ENCODE measurements at regions not wholly inside any gene's neighbourhood (a gene's known extent, or its start where the extent isn't known, plus 50 kb on each side); places are given as distances from the start of the nearest gene placed in this dataset.

DNA sequence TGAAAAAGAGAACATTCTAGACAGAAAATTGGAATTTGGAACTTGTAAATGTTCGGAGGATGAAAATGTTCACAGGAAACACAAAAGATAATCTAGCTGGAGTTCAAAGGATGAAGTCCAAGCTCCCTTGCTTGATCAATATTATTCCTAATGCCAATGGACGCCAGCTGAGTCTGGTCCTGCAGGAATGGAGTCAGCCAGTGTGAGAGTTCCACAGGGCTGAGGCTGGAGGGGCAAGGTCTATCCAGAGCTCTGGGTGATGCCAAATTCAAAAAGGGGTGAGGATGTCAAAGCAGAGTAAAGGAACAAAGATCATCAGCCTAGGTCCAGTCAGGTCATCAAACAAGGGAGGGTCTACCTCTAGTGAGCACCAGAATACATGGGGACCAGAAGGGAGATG, 78.5 kb upstream of the CTNNA2 start:
- Histone ChIP-seq H3K9me3 (ENCODE audit: control insufficient read depth, insufficient read depth, low read length) (peaks cover 14% of the 10 kb centered on the region; the same call in 1 of the 2 replicates), H3K27me3 (ENCODE audit: control insufficient read depth, insufficient read depth, low read length) (no peaks in the 10 kb centered on the region), H3K27ac (ENCODE audit: low read depth, low read length) (no peak overlapping the region), H3K4me3 (ENCODE audit: low read depth, low read length) (no peak overlapping the region)
- ChIA-PET CTCF (no interaction called here), POLR2A (no interaction called here)
- TF ChIP-seq, protein P1, sequence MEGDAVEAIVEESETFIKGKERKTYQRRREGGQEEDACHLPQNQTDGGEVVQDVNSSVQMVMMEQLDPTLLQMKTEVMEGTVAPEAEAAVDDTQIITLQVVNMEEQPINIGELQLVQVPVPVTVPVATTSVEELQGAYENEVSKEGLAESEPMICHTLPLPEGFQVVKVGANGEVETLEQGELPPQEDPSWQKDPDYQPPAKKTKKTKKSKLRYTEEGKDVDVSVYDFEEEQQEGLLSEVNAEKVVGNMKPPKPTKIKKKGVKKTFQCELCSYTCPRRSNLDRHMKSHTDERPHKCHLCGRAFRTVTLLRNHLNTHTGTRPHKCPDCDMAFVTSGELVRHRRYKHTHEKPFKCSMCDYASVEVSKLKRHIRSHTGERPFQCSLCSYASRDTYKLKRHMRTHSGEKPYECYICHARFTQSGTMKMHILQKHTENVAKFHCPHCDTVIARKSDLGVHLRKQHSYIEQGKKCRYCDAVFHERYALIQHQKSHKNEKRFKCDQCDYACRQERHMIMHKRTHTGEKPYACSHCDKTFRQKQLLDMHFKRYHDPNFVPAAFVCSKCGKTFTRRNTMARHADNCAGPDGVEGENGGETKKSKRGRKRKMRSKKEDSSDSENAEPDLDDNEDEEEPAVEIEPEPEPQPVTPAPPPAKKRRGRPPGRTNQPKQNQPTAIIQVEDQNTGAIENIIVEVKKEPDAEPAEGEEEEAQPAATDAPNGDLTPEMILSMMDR (IDR thresholded peaks at IDR 0.05; ENCODE audit: low read depth, low read length), result no peak
- no peak for DNase-seq (ENCODE audit: low read depth, low spot score)

DNA sequence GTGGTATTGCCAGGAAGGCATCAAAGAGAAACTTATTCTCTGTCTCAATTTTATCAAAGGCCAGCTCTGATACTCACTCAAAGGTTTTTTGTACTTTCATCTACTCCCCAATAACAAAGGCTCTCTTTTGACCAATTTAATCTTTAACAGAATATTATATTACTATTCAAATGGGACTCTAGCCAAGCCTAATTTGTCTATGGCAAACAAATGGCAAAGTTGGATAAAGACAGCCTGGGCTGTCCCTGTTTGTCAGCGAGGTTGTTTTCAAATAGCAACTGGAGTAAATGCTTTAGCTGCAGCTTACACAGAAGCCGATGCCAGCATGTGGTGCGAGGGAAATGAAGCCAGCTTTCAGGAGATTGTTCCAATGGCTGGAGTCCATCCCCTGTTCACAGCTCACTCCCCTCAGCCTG, 80.1 kb upstream of the CTNNA2 start:
- Histone ChIP-seq H3K4me3 (ENCODE audit: low read depth, low read length) (no peak overlapping the region), H3K27ac (ENCODE audit: low read depth, low read length) (no peak overlapping the region), H3K27me3 (ENCODE audit: control insufficient read depth, insufficient read depth, low read length) (no peaks in the 10 kb centered on the region), H3K9me3 (ENCODE audit: control insufficient read depth, insufficient read depth, low read length) (peaks cover 10% of the 10 kb centered on the region; the same call in 1 of the 2 replicates)
- TF ChIP-seq, protein P1 (IDR thresholded peaks at IDR 0.05; ENCODE audit: low read depth, low read length), result no peak
- CTCF ChIA-PET, result no interaction called here
- DNase-seq (ENCODE audit: low read depth, low spot score), result no peak
- POLR2A ChIA-PET, result no interaction called here

DNA sequence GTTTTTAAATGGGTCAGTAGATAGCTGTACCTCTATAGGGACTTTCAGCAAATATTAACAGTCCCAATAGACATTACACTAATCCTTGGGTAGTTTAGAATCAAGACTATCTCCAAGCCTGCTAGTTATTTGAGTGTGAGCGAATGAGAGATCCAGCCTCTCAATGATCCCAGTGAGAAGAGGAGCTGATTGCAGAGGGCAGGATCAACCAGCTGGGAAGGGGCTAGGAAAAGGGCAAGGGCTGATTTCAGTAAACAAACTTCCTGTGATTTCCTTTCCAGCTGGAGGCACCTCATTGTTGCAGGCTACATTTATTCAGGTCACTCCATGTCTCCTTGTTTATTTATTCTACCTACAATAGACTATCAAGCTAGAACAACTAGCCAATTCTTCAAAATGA, 84.1 kb upstream of the CTNNA2 start:
- ChIA-PET POLR2A (no interaction called here), CTCF (no interaction called here)
- TF ChIP-seq, protein P1 (IDR thresholded peaks at IDR 0.05; ENCODE audit: low read depth, low read length), result no peak
- Histone ChIP-seq H3K27ac (ENCODE audit: low read depth, low read length) (no peak overlapping the region), H3K9me3 (ENCODE audit: control insufficient read depth, insufficient read depth, low read length) (no peaks in the 10 kb centered on the region; the same call in 1 of the 2 replicates), H3K27me3 (ENCODE audit: control insufficient read depth, insufficient read depth, low read length) (no peaks in the 10 kb centered on the region), H3K4me3 (ENCODE audit: low read depth, low read length) (no peak overlapping the region)
- DNase-seq (ENCODE audit: low read depth, low spot score), result no peak

DNA sequence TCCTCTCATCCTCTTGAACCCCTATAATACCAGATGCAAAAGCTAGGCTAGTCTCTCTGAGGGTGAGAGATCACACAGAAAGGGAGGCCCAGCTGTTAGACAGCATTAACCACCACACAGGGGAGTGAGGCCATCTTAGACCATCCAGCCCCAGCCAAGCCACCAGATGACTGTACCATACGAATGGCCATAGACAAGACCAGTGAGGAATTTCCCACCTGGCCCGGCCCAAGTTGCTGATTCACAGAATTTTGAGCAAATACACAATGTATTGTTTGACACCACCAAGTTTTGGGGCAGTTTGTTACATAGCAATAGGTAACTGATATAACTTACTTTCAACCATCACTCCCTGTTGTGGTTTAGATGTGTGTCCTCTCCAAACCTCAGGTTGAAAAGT, 98.2 kb upstream of the CTNNA2 start:
- Histone ChIP-seq H3K9me3 (ENCODE audit: control insufficient read depth, insufficient read depth, low read length) (no peaks in the 10 kb centered on the region; the same call in 1 of the 2 replicates), H3K27ac (ENCODE audit: low read depth, low read length) (no peak overlapping the region), H3K4me3 (ENCODE audit: low read depth, low read length) (no peak overlapping the region), H3K27me3 (ENCODE audit: control insufficient read depth, insufficient read depth, low read length) (no peaks in the 10 kb centered on the region)
- DNase-seq (ENCODE audit: low read depth, low spot score), result no peak
- TF ChIP-seq, protein P1 (IDR thresholded peaks at IDR 0.05; ENCODE audit: low read depth, low read length), result no peak
- ChIA-PET CTCF (no interaction called here), POLR2A (no interaction called here)

DNA sequence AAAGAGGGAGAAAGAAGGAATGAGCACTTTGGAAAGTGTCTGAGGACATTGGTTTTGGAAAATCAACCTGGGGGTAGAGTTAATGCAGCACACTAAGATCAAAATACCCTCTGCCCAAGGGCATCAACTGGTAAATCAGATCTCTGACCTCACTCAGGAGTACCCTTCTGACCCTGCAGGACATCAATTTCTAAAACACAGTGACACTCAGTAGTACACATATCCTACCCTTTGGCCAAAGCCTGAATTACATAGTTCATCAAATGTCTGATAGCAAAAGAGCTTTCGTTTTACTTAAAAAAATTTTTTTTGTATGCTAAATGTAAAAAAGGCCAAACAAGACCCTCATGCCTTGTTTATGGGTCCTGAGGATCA, 118.4 kb upstream of the CTNNA2 start:
- DNase-seq (ENCODE audit: low read depth, low spot score), result no peak
- POLR2A ChIA-PET, result no interaction called here
- Histone ChIP-seq H3K27me3 (ENCODE audit: control insufficient read depth, insufficient read depth, low read length) (no peaks in the 10 kb centered on the region), H3K9me3 (ENCODE audit: control insufficient read depth, insufficient read depth, low read length) (peaks cover 8% of the 10 kb centered on the region; the same call in 1 of the 2 replicates), H3K27ac (ENCODE audit: low read depth, low read length) (no peak overlapping the region), H3K4me3 (ENCODE audit: low read depth, low read length) (no peak overlapping the region)
- CTCF ChIA-PET, result no interaction called here
- TF ChIP-seq, protein P1 (IDR thresholded peaks at IDR 0.05; ENCODE audit: low read depth, low read length), result no peak

All from AG04450 (cell line).